Keratinocyte (primary cell): ENCODE measurements at regions not wholly inside any gene's neighbourhood (a gene's known extent, or its start where the extent isn't known, plus 50 kb on each side); places are given as distances from the start of the nearest gene placed in this dataset.

Experiments
- CTCF ChIP-seq, 3 experiments: IDR thresholded peaks in 1 of 3; conservative IDR thresholded peaks in 1 of 3; optimal IDR thresholded peaks in 1 of 3; 2 replicates in 2 of 3; 3 replicates in 1 of 3; pipeline versions ENCODE3 to v1.5.1; 2011; ENCODE audit warnings: low read length in 3 of 3, mild to moderate bottlenecking in 3 of 3, moderate library complexity in 2 of 3, control low read depth in 1 of 3, inconsistent platforms in 1 of 3; ENCODE audit not compliant: insufficient read depth in 2 of 3; ENCODE audit errors: extremely low read depth in 1 of 3
- EZH2 ChIP-seq: IDR thresholded peaks from one replicate; pipeline ENCODE4 v1.6.1; 2012; ENCODE audit warnings: inconsistent platforms, mild to moderate bottlenecking, low read length, moderate library complexity

GRCh38 chr1:57794078-57794477 is 370.2 kb upstream of the DAB1 start:
- no peak for TF ChIP-seq CTCF (optimal IDR thresholded peaks at IDR 0.05 in 1 of 3, IDR thresholded peaks at IDR 0.05 in 1 of 3, conservative IDR thresholded peaks at IDR 0.05 in 1 of 3; ENCODE audit: extremely low read depth in 1 of 3, insufficient read depth in 2 of 3, low read length in 3 of 3)
- TF ChIP-seq EZH2 = no peak
